OCI-LY7 (cell line): ENCODE measurements at regions not wholly inside any gene's neighbourhood (a gene's known extent, or its start where the extent isn't known, plus 50 kb on each side); places are given as distances from the start of the nearest gene placed in this dataset.
"Not testable (repeated sequence)": the region's sequence is repeated elsewhere in the genome, so short reads cannot be mapped to it uniquely, and the experiment has no call there.

Experiments
- BruUV-seq: library from RNA; stranded (reverse); fragments of 400-500 nt; replicated peaks from 2 replicates; lab custom pipeline; 2021; lab: Mats Ljungman, UMichigan
- CTCF ChIA-PET: fragments of 300-600 bp; sonication (Branson Sonifier 250); formaldehyde crosslinking; loops from one replicate; lab custom pipeline; 2022; ENCODE audit warnings: antibody characterized with exemption; ENCODE audit not compliant: unreplicated experiment; lab: Charles Lee
- POLR2A ChIA-PET: fragments of 300-600 bp; sonication (Branson Sonifier 250); formaldehyde crosslinking; loops from one replicate; lab custom pipeline; 2022; ENCODE audit warnings: antibody characterized with exemption; lab: Charles Lee
- DNase-seq: peaks from one replicate; pipeline ENCODE4 v3.0.0-alpha.2; 2015; ENCODE audit warnings: low spot score
- H2AFZ ChIP-seq: fragments of 200-600 bp; sonication (generic), shearing (Covaris generic); 2 replicates; pipeline ENCODE4 v1.6.1; 2014; ENCODE audit warnings: mild to moderate bottlenecking, antibody characterized with exemption, low read length, moderate library complexity
- H3K27ac ChIP-seq: fragments of 200-600 bp; sonication (generic); 2 replicates; pipeline ENCODE4 v1.5.1; 2014; ENCODE audit warnings: mixed run types, low read depth, mild to moderate bottlenecking, moderate library complexity, low read length, inconsistent platforms; ENCODE audit not compliant: poor library complexity, severe bottlenecking
- H3K36me3 ChIP-seq: fragments of 200-600 bp; sonication (generic); 2 replicates; pipeline ENCODE4 v1.6.1; 2014; ENCODE audit warnings: mild to moderate bottlenecking, antibody characterized with exemption, low read length, moderate library complexity, mixed read lengths; ENCODE audit not compliant: insufficient read depth
- H3K4me1 ChIP-seq: fragments of 200-600 bp; sonication (generic); 2 replicates; pipeline ENCODE4 v1.5.1; 2014; ENCODE audit warnings: mild to moderate bottlenecking, low read length; ENCODE audit not compliant: insufficient read depth, poor library complexity, severe bottlenecking
- H3K4me2 ChIP-seq: fragments of 200-600 bp; sonication (generic); 2 replicates; pipeline ENCODE4 v1.6.1; 2014; ENCODE audit warnings: mild to moderate bottlenecking, low read length
- H3K4me3 ChIP-seq: fragments of 200-600 bp; sonication (generic); 2 replicates; pipeline ENCODE4 v1.5.1; 2014; ENCODE audit warnings: mild to moderate bottlenecking, low read depth, low read length; ENCODE audit not compliant: poor library complexity, severe bottlenecking
- H3K79me2 ChIP-seq: fragments of 200-600 bp; sonication (generic); 2 replicates; pipeline ENCODE4 v1.6.1; 2016; ENCODE audit warnings: low read depth, mild to moderate bottlenecking, low read length, moderate library complexity, mixed read lengths; ENCODE audit not compliant: insufficient read depth
- H3K9me2 ChIP-seq: fragments of 200-600 bp; sonication (generic); 2 replicates; pipeline ENCODE4 v1.6.1; 2016; ENCODE audit warnings: mild to moderate bottlenecking, low read length, mixed read lengths; ENCODE audit not compliant: insufficient read depth
- H3K9me3 ChIP-seq: fragments of 200-600 bp; sonication (generic); 2 replicates; pipeline ENCODE4 v1.6.1; 2014; ENCODE audit warnings: mild to moderate bottlenecking, mixed run types, low read length, mixed read lengths
- H4K20me1 ChIP-seq: fragments of 200-600 bp; sonication (generic); 2 replicates; pipeline ENCODE4 v1.6.1; 2014; ENCODE audit warnings: mild to moderate bottlenecking, antibody characterized with exemption, low read length, moderate library complexity, mixed read lengths; ENCODE audit not compliant: insufficient read depth
- CTCF ChIP-seq: fragments of 200-600 bp; sonication (generic); conservative IDR thresholded peaks from 2 replicates; pipeline ENCODE4 v1.5.1; 2014; ENCODE audit warnings: mild to moderate bottlenecking, antibody characterized with exemption, low read length, moderate library complexity, mixed read lengths
- EZH2phosphoT487 ChIP-seq: fragments of 200-600 bp; sonication (generic); IDR thresholded peaks from 2 replicates; pipeline ENCODE4 v1.6.1; 2018; ENCODE audit warnings: low read depth, borderline replicate concordance, mild to moderate bottlenecking, mixed run types, antibody characterized with exemption, low read length, moderate library complexity, mixed read lengths
- intact Hi-C: fragments of 100-400 bp; cut with micrococcal nuclease; formaldehyde crosslinking; loops from one replicate; pipeline ENCODE4 v1.10.0; 2022; ENCODE audit not compliant: unreplicated experiment

GRCh38 chr5:62100201-62100600 lies 205.8 kb upstream of the KIF2A start:
- POLR2A ChIA-PET, result no interaction called here

DNA sequence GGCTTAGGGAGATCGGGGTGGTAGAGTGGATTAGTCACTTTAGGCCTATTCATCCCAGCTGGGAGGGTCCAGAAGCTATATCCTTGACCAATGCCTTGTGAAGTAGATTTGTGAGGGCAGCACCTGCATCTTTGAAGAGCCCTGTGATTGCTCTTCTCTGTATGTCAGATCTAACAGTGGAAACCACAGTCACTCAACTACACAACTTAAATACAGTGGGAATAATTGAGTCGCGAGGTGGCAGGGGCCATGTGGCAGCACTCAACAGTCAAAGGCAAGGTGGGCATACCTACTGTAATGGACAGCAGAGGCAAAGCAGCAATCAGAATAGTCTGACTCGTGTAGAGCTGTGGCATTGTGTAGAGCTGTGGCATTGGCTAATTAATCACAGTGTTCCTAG lies 202.1 kb upstream of the KIF2A start:
- H3K27ac ChIP-seq, CTCF ChIA-PET, H2AFZ ChIP-seq, H3K4me1 ChIP-seq, H3K4me3 ChIP-seq, H3K36me3 ChIP-seq, H3K79me2 ChIP-seq, H4K20me1 ChIP-seq, POLR2A ChIA-PET, H3K4me2 ChIP-seq, DNase-seq, BruUV-seq, H3K9me2 ChIP-seq, intact Hi-C loops, H3K9me3 ChIP-seq: not testable (repeated sequence)

More at GRCh38 chr5:62100201-62100600, 205.8 kb upstream of the KIF2A start:
- Histone ChIP-seq H3K4me2 (no peak overlapping the region), H3K9me3 (no peaks in the 10 kb centered on the region), H3K4me1 (no peaks in the 10 kb centered on the region), H3K36me3 (no peaks in the 10 kb centered on the region), H3K4me3 (no peak overlapping the region), H3K79me2 (no peaks in the 10 kb centered on the region), H3K9me2 (no peaks in the 10 kb centered on the region), H3K27ac (no peak overlapping the region), H4K20me1 (no peaks in the 10 kb centered on the region), H2AFZ (no peak overlapping the region)
- no TSS peak for BruUV-seq
- intact Hi-C loops, result no loop called here
- TF ChIP-seq CTCF (no peak), EZH2phosphoT487 (no peak)
- CTCF ChIA-PET, result no interaction called here
- no peak for DNase-seq

DNA sequence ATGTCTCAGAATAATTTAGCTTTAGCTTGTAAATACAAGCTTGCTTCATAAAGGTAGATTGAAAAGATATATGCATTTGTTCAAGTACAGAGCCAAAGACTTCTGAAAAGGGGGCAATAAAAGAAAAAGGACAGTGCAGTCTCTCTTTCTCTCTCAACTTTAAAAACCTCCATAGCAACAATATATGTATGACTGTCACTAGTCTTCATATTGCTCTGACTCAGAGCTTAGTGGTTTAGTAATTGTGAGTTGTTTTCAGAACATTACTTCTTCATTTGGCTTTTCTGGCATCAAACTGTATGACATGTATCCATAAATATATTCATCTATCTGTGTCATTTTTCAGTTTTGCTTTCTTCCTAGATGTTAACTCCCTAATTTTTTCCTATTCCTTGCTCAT lies 194.6 kb upstream of the KIF2A start:
- BruUV-seq, result no TSS peak
- Histone ChIP-seq H3K4me2 (no peak overlapping the region), H3K4me1 (no peaks in the 10 kb centered on the region), H3K27ac (no peak overlapping the region), H4K20me1 (no peaks in the 10 kb centered on the region), H3K79me2 (no peaks in the 10 kb centered on the region), H3K9me2 (no peaks in the 10 kb centered on the region), H2AFZ (no peak overlapping the region), H3K36me3 (no peaks in the 10 kb centered on the region), H3K4me3 (no peak overlapping the region), H3K9me3 (no peaks in the 10 kb centered on the region)
- DNase-seq, result no peak
- intact Hi-C loops, result no loop called here
- POLR2A ChIA-PET, result interaction anchor here (0.6 kb wide), 2 partner anchors 88 to 1918 kb away, joined by 3 read pairs; no protein-coding TSS in a partner anchor
- TF ChIP-seq CTCF (no peak), EZH2phosphoT487 (no peak)
- CTCF ChIA-PET, result no interaction called here
